Nephron (organoid): ENCODE measurements at regions not wholly inside any gene's neighbourhood (a gene's known extent, or its start where the extent isn't known, plus 50 kb on each side); places are given as distances from the start of the nearest gene placed in this dataset.

Source experiments
- H3K27ac Mint-ChIP-seq, 3 experiments: 2 replicates each; pipeline ENCODE4 v1.8.0; 2020; ENCODE audit warnings: mixed read lengths in 3 of 3, mild to moderate bottlenecking in 2 of 3, moderate library complexity in 1 of 3
- H3K27me3 Mint-ChIP-seq: 2 replicates; pipeline ENCODE4 v1.8.0; 2021; ENCODE audit warnings: low read depth, mild to moderate bottlenecking, moderate library complexity, mixed read lengths
- H3K36me3 Mint-ChIP-seq: 2 replicates; pipeline ENCODE4 v1.8.0; 2020; ENCODE audit warnings: low read depth, mixed read lengths
- H3K4me1 Mint-ChIP-seq: 2 replicates; pipeline ENCODE4 v1.8.0; 2020; ENCODE audit warnings: mixed read lengths
- H3K4me3 Mint-ChIP-seq, 3 experiments: 2 replicates each; pipeline ENCODE4 v1.8.0; 2020; ENCODE audit warnings: mild to moderate bottlenecking in 3 of 3, mixed read lengths in 3 of 3, moderate library complexity in 2 of 3
- H3K9me3 Mint-ChIP-seq: 2 replicates; pipeline ENCODE4 v1.8.0; 2020; ENCODE audit warnings: mixed read lengths
- TF ChIP-seq, protein P1 (sequence below), 3 experiments: fragments of 200-600 bp; sonication (generic); IDR thresholded peaks; one replicate each; pipeline ENCODE4 v1.5.0; 2021; ENCODE audit warnings: antibody characterized with exemption in 3 of 3; ENCODE audit not compliant: unreplicated experiment in 3 of 3

DNA sequence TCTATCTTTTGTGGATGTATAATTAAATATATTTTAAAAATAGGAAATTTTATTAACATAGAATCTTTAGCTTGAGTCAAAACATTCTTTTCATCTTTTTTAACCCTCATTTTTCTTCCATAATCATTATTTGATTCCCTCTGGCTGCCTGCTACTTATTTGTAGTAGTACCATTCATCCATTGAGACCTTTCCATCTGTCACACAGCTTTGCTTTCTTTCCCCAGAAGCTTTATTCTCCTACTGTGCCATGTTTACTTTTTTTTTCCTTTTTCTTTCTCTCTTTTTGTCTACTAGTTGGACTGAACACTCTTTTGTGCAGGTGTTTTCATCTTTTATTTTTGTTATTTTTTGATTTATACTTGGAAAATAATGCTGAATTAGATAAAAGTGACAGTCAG, 522.6 kb upstream of the MMS22L start:
- Mint-ChIP-seq H3K36me3 (no peaks in the 10 kb centered on the region), H3K9me3 (no peaks in the 10 kb centered on the region), H3K4me1 (no peaks in the 10 kb centered on the region), H3K27ac (no peak overlapping the region), H3K27me3 (no peaks in the 10 kb centered on the region), H3K4me3 (no peak overlapping the region)
- TF ChIP-seq, protein P1, sequence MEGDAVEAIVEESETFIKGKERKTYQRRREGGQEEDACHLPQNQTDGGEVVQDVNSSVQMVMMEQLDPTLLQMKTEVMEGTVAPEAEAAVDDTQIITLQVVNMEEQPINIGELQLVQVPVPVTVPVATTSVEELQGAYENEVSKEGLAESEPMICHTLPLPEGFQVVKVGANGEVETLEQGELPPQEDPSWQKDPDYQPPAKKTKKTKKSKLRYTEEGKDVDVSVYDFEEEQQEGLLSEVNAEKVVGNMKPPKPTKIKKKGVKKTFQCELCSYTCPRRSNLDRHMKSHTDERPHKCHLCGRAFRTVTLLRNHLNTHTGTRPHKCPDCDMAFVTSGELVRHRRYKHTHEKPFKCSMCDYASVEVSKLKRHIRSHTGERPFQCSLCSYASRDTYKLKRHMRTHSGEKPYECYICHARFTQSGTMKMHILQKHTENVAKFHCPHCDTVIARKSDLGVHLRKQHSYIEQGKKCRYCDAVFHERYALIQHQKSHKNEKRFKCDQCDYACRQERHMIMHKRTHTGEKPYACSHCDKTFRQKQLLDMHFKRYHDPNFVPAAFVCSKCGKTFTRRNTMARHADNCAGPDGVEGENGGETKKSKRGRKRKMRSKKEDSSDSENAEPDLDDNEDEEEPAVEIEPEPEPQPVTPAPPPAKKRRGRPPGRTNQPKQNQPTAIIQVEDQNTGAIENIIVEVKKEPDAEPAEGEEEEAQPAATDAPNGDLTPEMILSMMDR (IDR thresholded peaks at IDR 0.05; ENCODE audit: unreplicated experiment in 3 of 3), result no peak

DNA sequence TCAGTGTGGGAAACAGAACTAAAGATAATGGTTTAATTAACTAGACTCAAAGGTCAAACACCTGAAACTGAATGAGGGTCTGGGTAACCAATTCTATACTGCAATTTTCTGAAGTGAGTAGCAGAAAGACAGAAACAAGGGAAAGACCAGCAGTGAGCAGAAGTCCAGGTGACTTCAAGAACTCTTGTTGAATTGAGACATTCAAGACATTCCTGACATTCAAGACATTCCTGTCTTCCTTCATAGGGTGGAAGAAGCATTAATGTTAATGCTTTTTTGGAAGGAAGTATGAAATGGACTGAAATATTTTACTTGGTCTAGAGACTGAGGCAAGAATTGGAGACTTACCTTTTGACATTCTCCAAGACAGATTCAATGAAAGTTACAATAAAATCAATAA, 529.9 kb upstream of the MMS22L start:
- no peaks in the 10 kb centered on the region for H3K9me3 Mint-ChIP-seq
- H3K36me3 Mint-ChIP-seq, result no peaks in the 10 kb centered on the region
- H3K27me3 Mint-ChIP-seq, result peaks cover 4% of the 10 kb centered on the region
- no peak overlapping the region for H3K27ac Mint-ChIP-seq
- no peaks in the 10 kb centered on the region for H3K4me1 Mint-ChIP-seq
- no peak overlapping the region for H3K4me3 Mint-ChIP-seq
- TF ChIP-seq, protein P1 (IDR thresholded peaks at IDR 0.05; ENCODE audit: unreplicated experiment in 3 of 3), result no peak

DNA sequence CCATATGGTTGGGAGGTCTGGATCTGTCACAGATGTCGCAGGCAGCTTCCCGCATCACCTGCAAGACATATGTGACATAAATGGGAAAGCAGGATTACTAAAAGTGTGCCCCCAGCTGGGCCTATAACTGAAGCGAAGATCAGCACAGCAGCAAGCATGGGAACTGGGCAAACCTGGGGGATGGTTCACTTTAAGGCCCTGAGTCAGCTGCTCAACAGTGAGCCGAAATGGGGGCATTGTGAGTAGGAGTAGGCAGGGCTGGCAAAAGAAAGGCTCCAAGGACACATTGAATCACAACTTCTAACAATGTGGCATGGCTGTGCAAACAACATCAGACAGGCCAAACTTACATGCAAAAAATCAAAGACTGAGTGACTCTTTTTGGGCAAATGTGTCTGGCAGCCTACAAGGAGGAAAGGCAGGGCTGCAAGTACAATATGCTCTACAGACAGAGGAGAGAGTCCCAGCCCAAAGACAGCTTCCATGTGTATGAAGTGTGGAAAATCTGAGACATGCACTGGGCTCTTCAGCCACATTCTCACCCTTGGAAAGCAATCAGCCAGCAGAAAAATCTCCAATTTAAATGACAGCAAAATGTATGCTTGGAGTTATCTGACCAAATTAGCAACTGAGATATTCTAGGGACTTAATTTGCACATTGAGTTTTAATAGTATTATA, 531.0 kb upstream of the MMS22L start:
- Mint-ChIP-seq H3K4me3 (no peak overlapping the region), H3K36me3 (no peaks in the 10 kb centered on the region), H3K27me3 (peaks cover 4% of the 10 kb centered on the region), H3K4me1 (no peaks in the 10 kb centered on the region), H3K9me3 (no peaks in the 10 kb centered on the region), H3K27ac (no peak overlapping the region)
- TF ChIP-seq, protein P1 (IDR thresholded peaks at IDR 0.05; ENCODE audit: unreplicated experiment in 3 of 3), result no peak

DNA sequence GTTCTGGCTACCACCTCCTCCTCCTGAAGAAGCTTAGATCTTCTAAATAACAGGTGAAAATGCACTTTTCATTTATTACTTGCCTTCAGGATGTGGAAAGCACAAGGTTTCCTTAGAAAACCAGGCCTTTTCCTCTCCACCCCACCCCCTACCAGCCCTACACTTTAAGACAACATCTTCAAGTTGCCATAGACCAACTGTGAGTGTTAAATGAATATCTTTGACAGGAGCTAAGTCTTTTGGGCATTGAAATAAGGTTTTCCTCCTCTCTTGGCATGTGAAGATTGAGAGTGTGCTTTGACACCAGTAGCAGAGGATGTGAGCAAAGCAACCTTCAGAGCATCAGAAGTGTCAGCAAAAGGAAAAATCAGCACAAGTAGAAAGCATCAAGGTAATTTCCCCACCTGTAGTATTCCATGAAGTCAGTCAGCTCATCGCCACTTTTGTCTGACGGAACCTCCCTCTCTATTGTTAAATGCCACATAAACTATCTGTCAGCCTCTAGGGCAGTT, 532.3 kb upstream of the MMS22L start:
- Mint-ChIP-seq H3K27me3 (peaks cover 4% of the 10 kb centered on the region), H3K4me3 (no peak overlapping the region), H3K27ac (no peak overlapping the region), H3K36me3 (no peaks in the 10 kb centered on the region), H3K9me3 (no peaks in the 10 kb centered on the region), H3K4me1 (no peaks in the 10 kb centered on the region)
- TF ChIP-seq, protein P1 (IDR thresholded peaks at IDR 0.05; ENCODE audit: unreplicated experiment in 3 of 3), result no peak

DNA sequence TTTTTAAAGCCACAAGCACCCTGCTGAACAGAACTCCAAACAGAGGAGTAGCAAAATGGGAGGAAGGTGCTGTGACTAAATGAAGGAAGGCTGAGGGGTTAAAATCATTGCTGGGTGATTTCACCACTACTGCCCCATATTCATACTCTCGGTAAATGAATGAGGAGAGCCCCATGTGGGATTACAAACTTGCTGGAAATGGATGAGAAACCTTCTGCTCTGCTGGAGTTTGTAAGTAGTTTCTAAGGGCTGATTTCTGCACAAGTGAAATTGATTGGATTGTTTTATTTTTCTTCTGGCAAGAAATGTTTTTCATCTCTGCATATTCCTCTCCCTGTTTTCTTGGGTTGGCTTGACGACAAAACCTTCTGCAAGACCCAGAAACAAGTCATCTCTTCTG, 533.5 kb upstream of the MMS22L start:
- no peaks in the 10 kb centered on the region for H3K4me1 Mint-ChIP-seq
- TF ChIP-seq, protein P1 (IDR thresholded peaks at IDR 0.05; ENCODE audit: unreplicated experiment in 3 of 3), result no peak
- no peaks in the 10 kb centered on the region for H3K36me3 Mint-ChIP-seq
- no peaks in the 10 kb centered on the region for H3K9me3 Mint-ChIP-seq
- H3K27ac Mint-ChIP-seq, result no peak overlapping the region
- H3K27me3 Mint-ChIP-seq, result peaks cover 4% of the 10 kb centered on the region
- H3K4me3 Mint-ChIP-seq, result no peak overlapping the region

DNA sequence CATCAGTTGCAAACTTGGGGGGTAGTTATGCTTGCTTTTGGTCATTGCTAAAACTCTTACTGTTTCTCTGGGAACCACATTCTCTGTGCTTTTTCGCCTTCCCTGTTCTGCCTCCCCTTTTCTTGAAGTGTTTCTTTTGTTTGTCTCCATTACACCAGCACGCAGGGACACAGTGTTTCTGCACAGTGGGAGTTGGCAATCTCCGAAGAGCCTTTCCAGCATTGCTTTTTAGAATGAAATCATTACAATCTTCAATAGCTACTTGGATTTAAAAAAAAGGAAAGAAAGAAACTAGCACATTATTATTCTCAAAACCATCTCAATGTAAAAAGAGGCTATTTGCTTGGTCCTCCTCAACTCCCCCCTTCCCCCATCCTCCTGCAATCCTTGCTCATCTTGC, 536.7 kb upstream of the MMS22L start:
- H3K4me1 Mint-ChIP-seq, result no peaks in the 10 kb centered on the region
- TF ChIP-seq, protein P1 (IDR thresholded peaks at IDR 0.05; ENCODE audit: unreplicated experiment in 3 of 3), result no peak
- H3K9me3 Mint-ChIP-seq, result no peaks in the 10 kb centered on the region
- no peaks in the 10 kb centered on the region for H3K36me3 Mint-ChIP-seq
- H3K27ac Mint-ChIP-seq, result no peak overlapping the region
- H3K4me3 Mint-ChIP-seq, result no peak overlapping the region
- H3K27me3 Mint-ChIP-seq, result no peaks in the 10 kb centered on the region
